ENCODE measurements at regions not wholly inside any gene's neighbourhood (a gene's known extent, or its start where the extent isn't known, plus 50 kb on each side); places are given as distances from the start of the nearest gene placed in this dataset.
"Not testable (repeated sequence)": the region's sequence is repeated elsewhere in the genome, so short reads cannot be mapped to it uniquely, and the experiment has no call there.

DNA sequence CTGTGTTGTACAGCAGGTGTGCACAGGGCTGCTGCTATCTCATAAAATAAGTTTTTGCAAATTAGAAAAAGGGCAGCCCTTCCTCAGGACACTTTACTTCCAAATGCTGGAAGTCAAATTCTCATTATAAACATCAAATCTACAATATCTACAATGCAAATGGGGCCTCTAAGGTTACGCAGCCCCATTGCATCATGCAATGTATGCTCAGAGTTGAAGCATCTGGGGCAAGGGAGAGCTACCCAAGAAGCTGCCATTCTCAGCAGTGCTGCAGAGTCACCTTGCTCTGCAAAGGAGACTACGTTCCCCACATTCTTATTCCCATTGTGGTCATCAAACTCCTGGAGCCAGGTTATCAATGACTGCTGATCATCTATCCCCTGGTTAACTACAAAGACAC, 208.9 kb upstream of the POGK start:
- DNase-seq, result no peak

DNA sequence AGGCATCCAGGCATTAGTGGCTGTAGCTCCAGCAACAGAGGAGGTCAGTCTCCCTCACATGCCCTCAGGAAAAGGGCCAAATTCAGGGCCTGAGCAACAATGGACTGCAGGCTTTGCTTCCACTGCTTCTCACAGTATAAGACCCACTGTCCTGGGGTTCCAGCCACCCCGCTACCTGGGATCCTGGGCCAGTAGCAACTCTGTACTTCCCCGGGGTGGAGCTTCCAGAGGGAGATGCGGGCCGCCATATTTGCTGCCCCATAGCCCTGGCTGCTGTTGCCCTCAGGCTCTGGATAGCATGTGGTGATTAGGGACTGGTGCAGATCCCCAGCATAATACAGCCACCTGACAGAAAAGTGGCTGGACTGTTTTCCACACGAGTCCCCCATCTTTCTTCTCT, 201.1 kb upstream of the POGK start:
- no peak for DNase-seq

DNA sequence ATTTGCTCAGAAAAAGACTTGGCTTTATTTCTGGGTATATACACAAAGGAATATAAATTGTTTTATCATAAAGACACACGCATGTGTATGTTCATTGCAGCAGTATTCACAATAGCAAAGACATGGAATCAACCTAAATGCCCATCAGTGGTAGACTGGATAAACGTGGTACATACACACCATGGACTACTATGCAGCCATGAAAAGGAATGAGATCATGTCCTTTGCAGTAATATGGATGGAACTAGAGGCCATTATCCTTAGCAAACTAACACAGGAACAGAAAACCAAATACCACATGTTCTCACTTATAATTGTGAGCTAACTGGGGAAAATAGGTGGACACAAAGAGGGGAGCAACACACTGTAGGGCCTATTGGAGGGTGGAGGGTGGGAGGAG, 182.0 kb upstream of the POGK start:
- DNase-seq, result not testable (repeated sequence)

- not testable (repeated sequence) for DNase-seq
Measured at GRCh38 chr1:166666790-166667189, 172.5 kb upstream of the POGK start.

DNA sequence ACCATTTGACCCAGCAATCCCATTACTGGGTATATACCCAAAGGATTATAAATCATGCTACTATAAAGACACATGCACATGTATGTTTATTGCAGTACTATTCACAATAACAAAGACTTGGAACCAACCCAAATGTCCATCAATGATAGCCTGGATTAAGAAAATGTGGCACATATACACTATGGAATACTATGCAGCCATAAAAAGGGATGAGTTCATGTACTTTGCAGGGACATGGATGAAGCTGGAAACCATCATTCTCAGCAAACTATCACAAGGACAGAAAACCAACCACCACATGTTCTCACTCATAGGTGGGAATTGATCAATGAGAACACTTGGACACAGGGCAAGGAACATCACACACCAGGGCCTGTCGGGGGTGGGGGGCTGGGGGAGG, 171.7 kb upstream of the POGK start:
- DNase-seq, result not testable (repeated sequence)

DNA sequence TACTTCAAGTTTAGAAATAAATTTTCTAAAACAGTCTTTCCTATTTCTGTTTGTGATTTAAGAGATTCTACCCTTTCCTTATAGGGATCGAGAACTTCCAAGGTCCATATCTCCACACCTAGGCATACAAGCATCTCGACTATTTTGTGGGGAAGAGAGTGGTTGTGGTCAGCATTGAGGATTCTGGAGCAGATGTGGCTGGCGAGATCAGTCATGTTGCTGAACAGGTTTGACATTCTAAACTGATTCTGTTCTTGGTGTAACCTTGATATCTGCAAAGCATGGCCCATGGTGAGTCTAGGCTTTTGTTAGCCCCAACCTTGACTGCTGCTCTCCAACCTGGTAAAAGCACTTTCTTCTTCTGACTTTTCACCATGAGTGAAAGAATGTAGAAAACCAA, 167.6 kb upstream of the POGK start:
- no peak for DNase-seq

- no peak for DNase-seq
Measured at GRCh38 chr1:166673722-166674121, 165.6 kb upstream of the POGK start.

- DNase-seq, result no peak
Measured at GRCh38 chr1:166675213-166675612, 164.1 kb upstream of the POGK start.

DNA sequence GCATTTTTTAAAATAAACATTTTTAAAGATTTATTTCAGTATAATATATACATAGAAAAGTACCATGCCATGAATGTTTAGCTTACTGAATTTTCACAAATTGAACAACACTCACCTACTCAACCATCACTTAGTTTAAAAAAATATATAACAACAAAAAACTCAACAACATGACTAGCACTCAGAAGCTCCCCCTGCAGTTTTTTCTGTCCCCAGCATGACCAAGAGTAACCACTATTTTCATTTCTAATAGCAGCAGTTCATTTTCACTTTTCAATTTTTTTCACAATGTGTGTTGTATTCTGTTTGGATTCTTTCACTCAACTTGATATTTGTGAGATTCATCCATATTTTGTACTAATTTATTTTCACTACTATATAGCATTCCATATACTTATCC, 162.3 kb upstream of the POGK start:
- no peak for DNase-seq

GRCh38 chr1:166679369-166679768, 159.9 kb upstream of the POGK start:
- DNase-seq, result no peak

GRCh38 chr1:166682588-166682987, 156.7 kb upstream of the POGK start:
- DNase-seq, result no peak

DNA sequence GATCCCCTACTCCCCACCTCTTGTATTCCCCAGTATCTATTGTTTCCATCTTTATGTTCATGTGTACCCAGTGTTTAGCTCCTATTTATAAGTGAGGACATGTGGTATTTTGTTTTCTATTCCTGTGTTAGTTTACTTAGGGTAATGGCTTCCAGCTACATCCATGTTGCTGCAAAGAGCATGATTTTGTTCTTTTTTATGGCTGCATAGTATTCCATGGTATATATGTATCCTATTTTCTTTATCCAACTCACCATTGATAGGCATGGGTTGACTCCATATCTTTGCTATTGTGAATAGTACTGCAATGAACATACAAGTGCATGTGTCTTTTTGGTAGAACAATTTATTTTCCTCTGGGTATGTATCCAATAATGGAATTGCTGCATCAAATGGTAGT, 154.6 kb upstream of the POGK start:
- DNase-seq, result not testable (repeated sequence)

- no peak for DNase-seq
Measured at GRCh38 chr1:166685200-166685599, 154.1 kb upstream of the POGK start.

GRCh38 chr1:166685891-166686290, 153.4 kb upstream of the POGK start:
- not testable (repeated sequence) for DNase-seq

GRCh38 chr1:166690596-166690995, 148.7 kb upstream of the POGK start:
- DNase-seq, result not testable (repeated sequence)

DNA sequence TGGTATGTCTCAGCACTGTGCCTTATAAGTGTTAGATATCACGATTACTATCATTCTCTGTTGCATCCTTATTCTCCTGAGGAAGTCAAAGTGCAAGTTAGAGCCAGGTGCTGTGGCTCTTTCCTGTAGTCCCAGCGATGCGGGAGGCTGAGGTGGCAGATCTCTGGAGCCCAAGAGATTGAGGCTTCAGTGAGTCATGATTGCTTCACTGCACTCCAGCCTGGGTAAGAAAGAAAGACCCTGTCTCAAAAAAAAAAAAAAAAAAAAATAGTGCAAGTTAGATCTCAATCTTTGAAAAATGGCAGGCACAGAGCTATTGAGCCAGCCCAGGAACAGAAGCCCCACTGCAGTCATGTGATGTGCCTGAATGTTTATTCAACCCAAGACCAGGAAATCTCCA, 147.8 kb upstream of the POGK start:
- no peak for DNase-seq

GRCh38 chr1:166692346-166692745, 146.9 kb upstream of the POGK start:
- DNase-seq, result no peak

- no peak for DNase-seq
Measured at GRCh38 chr1:166693158-166693557, 146.1 kb upstream of the POGK start.

DNA sequence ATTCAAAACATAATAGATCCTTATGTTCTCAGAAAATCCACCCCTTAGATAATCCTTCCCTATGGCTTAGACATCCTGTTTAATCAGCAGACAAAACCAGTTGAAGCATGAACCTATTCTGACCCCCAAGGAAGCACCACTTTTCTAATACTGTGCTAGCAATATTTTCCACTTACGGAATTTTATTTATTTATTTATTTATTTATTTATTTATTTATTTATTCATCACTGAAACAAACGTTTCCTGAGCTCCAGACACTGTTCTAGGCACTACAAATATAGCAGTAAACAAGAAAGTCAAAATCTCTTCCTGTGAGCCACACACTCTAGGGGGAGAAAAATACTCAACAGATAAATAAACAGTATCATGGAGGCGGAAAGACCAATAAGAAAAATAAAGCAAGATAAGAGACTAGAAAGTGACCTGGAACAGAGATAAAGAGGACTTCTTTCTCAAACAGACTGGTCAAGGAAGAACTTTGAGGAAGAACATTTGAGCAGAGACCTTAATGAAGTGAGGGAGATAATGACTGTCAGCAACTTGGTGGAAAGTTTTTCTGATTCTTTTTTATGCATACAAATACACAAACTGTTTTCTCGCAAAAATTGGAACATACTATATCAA, 145.5 kb upstream of the POGK start:
- DNase-seq, result no peak

DNA sequence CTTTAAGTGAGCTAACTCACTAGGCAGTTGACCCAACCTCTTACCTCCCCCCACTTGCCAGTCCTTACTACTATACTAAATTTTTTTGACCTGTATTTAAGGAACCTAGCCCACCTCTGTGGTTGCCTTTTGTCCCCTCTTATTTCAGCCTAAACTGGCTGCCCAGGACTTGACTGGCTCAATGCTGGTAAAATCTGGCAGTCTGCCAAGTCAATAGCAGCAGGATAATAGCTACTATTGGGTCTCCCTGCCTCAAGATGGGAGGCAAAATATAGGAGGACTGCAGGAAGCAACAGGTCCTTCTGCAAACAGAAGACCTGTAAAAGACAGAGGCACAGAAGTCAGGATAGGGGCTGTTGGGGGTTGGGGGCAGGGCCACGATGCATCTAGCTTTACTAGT, 144.2 kb upstream of the POGK start:
- no peak for DNase-seq

- DNase-seq, result not testable (repeated sequence)
Measured at GRCh38 chr1:166695834-166696233, 143.4 kb upstream of the POGK start.

DNA sequence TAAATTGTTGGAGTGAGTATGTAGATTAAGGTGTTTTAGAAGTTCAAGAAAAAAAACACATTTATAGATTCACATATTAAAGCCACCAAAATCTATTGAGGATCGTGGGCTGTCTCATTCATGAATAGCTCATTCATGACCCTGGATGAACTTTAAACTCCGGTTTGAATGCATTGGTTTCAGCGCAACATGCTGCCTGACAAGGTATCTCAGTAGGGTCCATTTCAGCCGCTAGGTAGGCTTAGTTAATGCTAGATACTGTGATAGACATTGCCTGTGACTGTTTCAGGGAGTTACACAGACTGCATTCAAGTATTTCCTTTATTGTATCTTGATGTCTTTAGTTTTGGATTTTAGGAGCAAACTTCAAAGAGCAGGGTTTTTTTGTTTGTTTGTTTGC, 140.5 kb upstream of the POGK start:
- DNase-seq, result no peak

DNA sequence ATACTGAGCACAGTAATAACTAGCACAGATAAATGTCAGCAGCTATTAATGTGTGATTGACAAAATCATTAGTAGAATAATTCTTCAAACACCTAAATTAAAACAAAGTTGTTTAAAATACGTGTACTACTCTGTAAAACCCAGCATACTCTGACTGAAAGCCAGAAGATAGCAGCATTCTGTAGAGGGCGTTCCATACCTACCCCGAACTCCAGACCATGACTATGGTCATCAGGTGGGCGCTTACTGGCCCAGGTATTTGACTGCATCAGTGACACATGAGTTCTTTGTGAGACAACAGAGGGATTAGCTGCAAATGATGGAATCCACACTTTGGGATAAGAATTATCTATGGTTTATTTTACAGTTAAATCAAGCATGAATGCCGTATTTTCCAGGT, 139.7 kb upstream of the POGK start:
- DNase-seq, result no peak

DNA sequence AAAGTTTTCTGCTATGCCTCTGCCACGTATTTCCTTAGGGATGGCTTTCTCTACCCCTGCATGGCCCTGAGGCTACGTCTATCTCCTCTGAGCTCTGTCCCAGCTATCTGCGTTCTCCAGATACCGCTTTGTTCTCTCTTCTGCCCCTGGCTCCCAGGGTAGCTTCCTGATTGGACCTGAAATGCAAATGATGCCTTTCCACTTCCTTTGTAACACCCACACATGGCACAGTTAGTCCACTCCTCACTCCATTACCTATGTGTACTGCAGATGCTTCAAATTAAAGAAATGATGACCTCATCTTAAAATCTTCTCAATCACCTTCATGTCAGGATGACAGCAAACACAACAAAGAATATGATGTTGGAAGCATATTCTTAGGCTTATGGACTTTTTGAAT, 138.6 kb upstream of the POGK start:
- DNase-seq, result no peak

DNA sequence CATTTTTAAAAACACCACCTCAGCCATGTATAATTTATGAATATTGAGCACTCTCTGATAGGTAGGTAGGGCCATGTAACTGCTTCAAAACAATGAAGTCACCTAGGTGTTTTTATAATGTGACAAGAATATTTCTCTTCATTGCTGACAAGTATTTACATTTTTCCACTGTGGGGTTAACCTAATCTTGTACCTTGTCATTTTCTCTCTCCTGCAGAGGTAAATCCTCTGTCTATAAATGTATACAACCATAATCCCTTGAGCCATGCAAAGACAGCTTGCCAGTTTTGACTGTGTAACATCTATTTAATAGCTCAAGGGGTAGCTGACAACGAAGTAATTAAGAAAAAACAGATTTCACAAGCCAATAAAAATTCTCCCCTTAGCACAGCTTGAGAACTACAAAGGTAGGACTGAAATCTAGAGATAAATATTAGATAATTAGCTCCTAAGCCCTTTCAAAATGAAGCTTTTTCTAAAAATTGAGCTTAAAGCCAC, 137.6 kb upstream of the POGK start:
- no peak for DNase-seq

DNA sequence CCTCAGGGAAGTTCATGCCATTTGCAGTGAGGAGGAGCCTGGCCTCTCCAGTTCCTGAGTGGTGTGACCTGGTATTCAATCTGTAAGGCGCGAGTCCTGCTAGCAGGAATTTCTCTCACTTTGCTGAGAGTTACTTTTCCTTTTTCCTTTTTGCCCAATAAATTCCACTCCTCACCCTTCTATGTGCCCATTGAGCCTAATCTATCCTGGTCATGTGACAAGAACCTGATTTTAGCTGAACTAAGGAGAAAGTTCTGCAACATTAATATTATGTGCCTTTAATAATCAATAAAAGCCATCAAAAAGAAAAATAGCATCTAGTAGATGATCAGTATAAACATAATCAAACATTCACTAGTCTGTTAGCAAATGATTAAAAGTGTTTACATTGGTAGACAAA, 136.1 kb upstream of the POGK start:
- DNase-seq, result no peak
